NCI-H146 (cell line): ENCODE measurements at regions not wholly inside any gene's neighbourhood (a gene's known extent, or its start where the extent isn't known, plus 50 kb on each side); places are given as distances from the start of the nearest gene placed in this dataset.

Source experiments
- DNase-seq: peaks from one replicate; lab custom pipeline; 2025; lab: John Stamatoyannopoulos, UW

DNA sequence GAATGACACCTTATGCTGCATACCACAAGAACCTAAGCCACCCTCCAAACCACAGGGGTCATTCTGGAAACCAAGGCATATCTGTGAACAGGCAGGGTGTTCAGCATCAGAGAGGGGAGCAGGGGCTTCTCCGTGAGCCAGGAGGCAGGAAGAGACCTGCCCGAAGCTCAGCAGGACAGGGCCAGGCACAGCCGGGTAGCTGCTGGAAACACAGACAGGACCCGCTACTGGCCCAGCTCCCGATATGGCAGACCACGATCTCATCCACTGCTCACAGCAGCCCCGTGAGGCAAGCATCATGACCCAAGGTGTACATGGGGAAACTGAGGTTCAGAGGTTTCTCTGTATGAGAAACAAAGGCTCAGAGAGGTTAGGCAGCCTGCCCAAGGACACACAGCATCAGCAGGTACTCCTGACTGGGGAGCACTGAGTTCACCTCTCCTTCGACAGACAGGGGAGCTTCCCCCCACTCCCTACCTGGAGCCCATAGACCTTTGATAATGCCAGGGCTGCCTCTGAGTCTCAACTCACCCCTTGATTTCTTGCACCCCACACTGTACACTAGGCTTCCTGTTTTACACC lies 317.7 kb downstream of the MATN1 start:
- DNase-seq, result no peak

GRCh38 chr1:30405081-30405480 lies 318.3 kb downstream of the MATN1 start:
- DNase-seq, result no peak

GRCh38 chr1:30404341-30404740 lies 319.0 kb downstream of the MATN1 start:
- no peak for DNase-seq

- no peak for DNase-seq
Measured at GRCh38 chr1:30403726-30404125, 319.7 kb downstream of the MATN1 start.

DNA sequence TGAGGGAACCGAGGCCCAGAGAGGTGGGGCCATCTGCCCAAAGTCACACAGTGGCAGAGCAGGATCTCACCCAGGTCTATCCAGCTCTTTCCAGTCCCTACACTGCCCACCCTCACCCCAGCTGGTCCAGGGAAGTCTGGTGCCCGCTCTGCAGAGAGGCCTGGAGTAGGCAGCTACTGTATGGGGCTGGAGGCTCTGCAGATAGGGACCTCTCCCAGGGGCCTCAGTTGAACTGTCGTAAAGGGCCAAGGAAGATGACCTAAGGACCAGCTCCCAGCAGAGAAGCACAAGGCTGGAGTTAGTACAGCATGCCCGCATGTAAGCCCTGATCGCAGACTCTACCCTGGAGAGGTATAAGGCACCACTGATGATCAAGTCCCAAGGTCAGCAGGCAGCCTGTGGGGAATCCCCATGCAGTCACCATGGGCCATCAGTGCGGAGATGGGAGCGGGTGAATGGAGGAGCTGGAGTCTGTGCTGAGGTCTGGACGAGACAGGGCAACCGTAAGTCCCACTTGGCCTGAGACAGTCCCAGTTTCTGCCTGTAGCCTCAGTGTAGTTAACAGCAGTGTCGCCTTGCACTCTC lies 320.2 kb downstream of the MATN1 start:
- no peak for DNase-seq

DNA sequence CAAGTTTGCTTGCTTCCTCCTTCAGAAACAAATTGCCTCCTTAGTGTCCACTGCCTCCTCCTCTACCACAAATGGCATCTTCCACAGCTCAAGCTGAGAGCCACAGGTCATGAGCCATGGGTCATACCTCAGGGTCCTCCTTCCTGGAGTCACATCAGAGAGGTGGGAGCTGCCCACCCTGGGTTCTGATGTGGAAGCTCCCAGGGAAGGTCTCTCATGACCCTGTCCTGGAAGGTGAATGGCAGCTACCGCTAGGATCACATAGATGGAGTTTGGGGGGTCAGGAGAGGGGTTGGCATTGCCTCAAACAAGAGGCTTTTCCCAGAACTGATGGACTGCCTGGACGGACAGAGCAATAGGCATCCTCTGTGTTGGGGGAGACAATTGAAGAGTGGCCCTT lies 321.4 kb downstream of the MATN1 start:
- no peak for DNase-seq

- DNase-seq, result no peak
Measured at GRCh38 chr1:30400507-30400906, 322.9 kb downstream of the MATN1 start.

- DNase-seq, result no peak
Measured at GRCh38 chr1:30399026-30399425, 324.4 kb downstream of the MATN1 start.

DNA sequence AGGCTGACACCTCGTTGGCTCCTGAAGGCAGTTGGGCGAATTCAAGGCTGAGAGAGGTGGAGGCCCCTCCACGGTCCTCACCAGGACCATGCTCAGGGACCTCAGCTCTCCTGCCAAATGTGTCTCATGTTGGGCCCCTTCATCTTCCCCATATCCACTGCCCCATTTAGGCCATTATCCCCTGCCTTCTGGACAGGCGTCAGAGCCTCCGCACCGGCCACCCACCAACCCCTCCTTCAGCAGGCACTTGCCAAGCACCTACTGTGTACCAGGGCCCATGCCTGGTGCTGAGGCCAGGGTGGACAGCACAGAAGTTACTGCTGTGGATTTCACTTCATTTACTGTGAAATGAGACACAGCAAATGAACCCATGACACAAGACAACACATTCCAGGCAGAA lies 325.8 kb downstream of the MATN1 start:
- no peak for DNase-seq

- no peak for DNase-seq
Measured at GRCh38 chr1:30395631-30396030, 327.8 kb downstream of the MATN1 start.

DNA sequence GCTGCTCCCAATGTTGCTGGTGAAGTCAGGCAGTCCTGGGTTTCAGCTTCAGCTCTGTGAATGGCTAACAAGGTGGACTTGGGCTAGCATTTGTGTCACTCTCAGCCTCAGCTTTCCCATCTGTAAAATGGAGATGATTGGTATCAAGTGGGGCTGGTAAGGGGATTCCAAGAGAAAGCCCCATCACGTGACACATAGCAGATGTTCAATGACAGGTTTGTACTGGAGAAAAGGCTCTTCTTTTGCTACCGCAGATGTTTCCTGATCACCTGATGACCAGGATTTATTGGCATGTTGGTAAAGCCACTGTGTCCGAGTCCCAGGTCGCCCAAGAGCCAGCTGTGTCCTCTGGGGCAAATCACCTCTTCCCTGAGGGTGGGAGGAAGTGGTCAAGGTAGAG lies 335.0 kb downstream of the MATN1 start:
- no peak for DNase-seq

DNA sequence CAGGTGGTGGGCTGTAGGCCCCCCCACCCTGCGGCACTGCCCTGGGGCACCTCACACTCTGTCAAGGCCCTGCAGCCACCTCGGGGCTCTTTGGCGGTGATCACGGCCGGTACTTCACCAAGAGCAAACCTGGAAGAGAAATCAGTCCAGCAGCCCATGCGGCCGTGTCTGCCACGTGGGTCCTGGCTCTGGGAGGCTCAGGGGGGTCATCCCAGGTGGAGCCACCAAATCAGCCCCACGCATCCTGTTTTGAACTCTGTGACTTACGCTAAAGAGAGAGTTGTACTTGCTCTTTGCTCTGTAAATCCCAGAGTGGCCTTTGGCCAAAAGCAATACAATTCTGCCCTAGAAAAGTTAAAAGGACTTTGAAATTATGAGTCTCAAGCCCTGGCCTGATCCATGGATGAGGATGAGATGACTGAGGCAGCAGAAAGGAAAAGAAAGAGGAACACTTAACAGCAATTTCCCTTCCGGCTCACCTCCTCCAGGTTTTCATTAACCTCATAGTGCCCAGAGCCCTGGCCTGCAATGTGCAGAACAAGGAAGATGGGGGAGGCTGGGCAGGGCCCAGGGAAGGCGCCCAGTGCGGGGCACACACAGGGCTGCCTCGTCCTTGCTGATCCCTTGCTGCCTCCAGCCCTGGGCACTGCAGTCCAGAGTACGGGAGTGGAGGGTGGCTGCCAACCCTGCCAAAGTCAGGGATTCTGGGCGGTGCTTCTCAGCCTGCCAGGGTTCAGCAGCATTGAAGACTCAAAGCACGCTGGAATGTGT lies 337.0 kb downstream of the MATN1 start:
- DNase-seq, result no peak

- no peak for DNase-seq
Measured at GRCh38 chr1:30385246-30385995, 338.0 kb downstream of the MATN1 start.

DNA sequence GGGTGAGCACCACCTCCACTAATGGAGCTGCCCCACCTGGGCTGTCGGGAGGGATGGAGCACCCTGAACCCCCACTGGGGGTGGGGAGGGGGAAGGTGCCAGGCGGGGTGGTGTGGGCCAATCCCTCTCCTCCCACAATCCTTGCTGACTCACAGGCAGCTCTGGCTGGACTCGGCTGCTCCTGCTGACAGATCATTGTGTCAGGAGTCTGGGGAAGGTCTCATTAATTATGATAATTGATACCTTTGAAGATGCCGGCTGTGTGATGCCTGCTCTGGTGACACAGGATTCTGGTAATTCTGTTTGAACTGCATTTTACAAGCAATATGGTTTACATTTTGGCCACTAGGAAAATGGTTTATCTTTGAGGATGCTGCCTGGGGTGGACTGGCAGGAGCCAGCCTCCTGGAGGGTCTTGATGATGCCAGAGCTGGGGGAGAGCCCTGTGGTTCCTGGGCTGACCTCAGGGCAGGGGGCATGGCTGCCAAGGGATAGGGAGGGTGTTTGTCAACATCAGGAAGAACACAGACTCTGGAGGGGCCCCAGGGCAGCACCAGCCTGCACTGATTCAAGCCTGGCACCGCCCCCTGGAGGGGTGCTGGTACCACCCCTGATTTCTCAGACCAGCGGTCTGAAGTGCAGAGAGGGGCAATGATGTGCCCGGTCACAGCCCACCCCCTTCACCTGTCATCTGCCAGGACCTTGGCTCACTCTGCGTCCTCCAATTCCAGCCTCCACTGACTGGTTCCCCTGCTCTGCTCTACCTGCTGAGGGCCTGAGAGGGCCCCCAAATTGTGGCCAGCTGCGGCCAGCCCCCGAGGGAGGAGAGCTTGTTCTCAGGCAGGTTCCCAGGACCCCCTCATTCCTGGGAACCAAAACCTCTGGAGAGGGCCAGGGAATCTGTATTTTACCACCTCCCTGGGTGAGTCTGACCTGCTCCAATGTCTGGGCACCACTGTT lies 338.8 kb downstream of the MATN1 start:
- DNase-seq, result no peak

- DNase-seq, result no peak
Measured at GRCh38 chr1:30383221-30383711, 340.1 kb downstream of the MATN1 start.

DNA sequence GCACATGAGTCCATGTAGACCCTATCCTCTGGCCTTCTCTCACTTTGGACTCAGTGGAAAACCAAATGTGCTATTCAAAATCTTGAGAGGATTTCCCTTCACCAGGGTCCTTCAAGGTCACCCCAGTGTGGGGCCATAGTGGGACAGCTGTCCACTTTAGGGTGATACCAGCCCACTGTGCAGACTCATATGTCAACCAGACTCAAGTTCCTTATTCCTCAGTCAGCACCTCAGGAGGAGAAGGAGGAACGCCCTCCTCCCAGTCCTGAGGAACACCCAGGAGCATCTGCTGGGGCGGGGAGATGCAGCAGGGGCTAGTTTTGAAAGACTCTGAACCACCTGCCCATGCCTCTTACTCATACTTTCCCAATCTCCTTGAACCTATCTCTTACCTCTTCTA lies 340.9 kb downstream of the MATN1 start:
- no peak for DNase-seq

DNA sequence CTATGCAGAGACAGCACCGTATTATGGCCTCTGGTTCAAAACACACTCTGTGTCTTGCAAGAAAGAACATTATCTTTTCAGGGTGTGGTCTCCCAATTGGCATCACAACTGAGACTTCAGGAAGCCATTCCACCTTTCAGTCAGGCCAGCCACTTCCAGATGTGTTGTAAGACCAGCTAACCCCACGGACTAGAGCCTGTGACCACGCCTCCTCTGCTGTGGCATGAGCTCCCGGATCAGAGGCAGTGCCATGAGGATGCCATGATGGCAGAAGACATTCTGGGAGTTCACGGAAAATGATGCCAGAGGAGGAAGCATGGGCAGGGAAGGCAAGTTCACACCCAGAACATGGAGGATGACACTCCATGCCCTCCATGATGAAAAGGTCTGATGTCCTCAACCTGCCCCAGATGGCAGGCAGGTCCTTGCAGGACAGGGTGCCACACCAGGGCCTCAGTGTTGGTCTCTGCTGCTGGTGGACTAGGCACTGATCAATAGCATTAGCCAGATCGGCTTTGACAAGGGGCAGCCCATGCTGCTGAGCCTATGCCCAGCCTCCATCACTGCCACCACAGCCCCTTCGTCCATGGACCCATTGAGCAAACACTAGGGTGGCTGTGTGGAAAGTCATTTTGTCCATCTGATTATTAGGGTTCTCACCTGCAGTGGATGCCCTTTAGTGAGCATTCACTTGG lies 341.6 kb downstream of the MATN1 start:
- no peak for DNase-seq

DNA sequence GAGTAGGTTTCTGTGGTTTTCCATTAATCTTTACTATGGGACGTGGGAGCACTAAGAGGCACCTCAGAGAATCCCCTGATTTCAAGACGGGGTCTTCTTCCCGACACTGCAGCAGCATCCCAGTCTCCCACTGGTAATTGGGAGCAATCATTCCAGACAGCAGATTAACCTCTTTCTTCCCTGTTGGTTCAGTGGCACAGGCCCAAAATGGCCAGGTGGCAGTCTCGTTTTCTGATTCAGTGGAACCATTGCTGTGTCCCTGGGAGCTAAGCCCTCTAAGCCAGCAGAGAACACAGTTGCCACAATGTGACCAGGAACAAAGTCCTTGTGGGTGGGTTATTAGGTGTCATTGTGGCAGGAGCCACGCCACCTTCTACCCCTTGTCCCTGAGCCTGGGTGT lies 342.1 kb downstream of the MATN1 start:
- no peak for DNase-seq

DNA sequence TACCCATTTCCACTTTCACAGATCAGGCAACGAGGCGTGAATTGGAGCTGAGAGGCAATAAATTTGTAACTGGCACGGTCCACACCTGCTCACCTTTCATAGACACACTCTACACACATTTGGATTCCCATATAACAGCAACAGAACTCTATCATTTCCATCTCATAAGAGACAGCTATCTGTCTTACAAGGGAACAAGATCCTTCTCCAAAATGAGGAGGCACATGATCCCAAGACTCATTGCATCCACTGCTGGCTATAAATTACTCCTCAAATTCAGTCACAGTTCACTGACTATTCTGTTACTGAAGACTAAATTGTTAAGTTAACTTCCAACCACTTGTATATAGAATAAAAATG lies 342.8 kb downstream of the MATN1 start:
- no peak for DNase-seq

DNA sequence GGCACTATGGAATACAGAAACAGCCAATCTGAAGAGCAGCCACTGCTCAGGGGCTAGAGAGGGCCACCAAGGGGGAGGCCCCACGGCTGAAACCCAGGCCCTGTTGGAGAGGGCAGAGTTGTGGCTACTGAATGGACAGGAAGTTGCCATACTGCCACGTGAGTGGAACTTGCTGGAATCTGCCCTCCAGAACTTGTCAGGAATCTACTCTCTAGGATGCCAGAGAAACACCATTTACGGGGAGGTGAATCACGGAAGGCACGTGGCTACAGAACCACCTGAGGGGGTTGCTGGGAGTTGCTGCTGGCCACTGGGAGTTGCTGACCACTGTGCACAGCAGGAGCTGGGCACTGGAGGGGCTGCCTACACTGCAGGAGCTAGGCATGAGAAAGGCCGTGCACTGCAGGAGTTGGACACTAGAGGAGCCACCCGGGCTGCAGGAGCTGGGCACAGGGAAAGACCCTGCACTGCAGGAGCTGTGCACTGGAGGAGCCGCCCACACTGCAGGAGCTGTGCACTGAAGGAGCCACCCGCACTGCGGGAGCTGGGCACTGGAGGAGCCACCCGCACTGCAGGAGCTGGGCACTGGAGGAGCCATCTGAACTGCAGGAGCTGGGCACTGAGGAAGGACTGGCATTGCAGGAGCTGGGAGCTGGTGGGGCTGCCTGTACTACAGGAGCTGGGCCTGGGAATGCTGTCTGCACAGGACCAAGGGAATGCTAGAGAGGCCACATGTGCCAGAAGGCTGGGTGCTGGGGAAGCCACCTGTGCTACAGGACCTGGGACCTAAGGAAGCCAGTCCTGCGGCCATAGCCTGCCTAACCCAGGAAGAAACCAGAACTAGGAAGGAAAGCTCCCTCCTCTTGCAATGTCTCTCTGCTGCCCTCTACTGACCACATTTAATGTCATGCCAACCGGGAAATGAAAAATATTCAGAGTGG lies 343.4 kb downstream of the MATN1 start:
- peak; percentile 41 for DNase-seq
